NCI-H345 treated with DMSO at 0.1 percent for 48 hours (cell line): ENCODE measurements at regions not wholly inside any gene's neighbourhood (a gene's known extent, or its start where the extent isn't known, plus 50 kb on each side); places are given as distances from the start of the nearest gene placed in this dataset.
"Not testable (repeated sequence)": the region's sequence is repeated elsewhere in the genome, so short reads cannot be mapped to it uniquely, and the experiment has no call there.

Experiments used
- DNase-seq: peaks from one replicate; lab custom pipeline; 2025; ENCODE audit not compliant: unreplicated experiment; lab: John Stamatoyannopoulos, UW

DNA sequence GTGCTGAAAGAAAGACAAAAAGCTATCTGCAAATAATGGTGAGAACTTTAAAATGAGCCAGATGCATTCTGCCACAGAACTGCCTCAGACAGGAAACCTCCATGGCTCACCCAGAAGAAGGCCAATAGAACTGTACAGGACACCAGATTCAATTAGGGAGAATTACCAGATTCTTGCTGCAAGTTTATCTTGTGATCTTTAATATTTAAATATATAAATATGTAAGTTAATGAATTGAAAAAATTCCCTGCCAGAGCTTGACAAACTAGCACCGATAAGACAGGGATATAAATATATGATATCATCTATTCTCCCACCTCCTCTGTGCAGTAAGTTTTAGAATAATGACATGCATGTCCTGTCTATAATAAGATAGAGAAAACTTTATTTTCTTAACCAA is 252.8 kb downstream of the PLK2 start:
- DNase-seq, result no peak

DNA sequence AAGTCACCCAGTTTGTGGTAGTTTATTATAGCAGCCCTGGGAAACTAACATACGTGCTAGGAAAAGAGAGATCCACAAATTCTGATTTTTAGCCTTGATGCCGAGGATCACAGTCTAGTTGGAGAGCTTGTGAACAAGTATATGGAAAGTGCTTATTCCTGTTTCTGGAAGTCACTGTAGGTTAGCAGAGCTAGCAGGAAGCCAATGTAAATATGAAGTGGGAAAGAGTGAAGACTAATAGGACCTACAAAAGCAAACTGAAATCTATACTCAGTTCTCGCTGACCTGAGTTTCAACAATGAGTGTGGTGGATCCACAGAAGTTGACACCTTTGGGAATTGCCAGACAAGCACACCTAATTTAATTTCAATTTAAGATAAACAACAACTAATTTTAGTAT is 254.9 kb downstream of the PLK2 start:
- DNase-seq, result no peak

DNA sequence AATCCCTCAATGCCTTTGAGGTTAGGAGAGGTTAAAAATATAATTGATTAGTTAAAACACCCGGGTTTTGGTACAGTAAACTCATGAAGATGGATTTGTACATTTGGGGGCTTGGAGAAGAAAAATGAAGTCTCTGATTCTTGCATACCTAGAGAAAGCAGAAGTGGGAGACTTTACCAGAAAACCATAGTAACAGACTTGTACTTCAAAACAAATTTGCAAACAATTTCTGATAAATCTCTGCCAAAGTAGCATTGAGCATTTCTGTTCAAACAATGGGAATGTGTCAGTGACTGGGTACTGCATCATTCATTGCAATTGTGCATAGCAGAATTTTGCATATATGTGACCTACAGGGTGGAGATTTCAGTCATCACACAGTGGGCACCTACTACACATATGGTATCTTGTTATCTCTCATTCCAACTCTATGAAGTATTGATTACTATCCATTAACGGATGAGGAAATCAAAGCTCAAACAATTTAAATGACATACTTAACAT is 256.9 kb downstream of the PLK2 start:
- DNase-seq, result no peak

DNA sequence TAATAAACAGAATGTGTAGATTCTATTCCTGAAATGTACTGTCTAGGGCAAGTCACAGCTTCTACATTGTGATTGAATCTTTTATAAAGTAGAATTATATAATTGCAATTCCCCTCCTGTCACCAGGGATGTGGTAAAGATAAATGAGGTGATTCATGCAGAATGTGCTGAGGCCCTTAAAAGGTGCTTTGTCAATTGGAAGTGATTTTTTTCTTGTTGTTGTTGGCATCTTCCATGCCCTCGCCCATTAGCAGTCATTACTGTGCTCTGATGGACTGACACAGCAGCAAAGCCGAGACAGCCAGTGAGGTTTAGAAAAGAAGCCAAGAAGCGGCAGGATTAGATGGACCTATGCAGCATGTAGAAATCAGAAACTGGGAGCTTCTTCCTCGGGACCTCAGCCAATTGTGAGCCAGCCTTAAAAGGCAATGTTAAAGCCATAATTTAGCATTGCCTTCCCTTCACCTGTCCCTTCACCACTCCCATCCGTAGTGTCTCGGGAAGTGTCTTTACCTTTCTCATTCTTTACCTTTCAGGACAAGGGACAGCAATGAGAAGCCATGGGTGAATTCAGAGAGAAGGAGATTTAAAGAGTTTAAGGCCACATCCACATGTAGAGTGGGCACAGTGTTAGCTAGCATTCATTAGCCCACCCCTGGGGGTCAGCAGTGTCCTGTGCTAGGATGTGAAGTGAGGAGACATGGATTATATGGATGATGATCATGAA is 257.8 kb downstream of the PLK2 start:
- DNase-seq, result no peak

DNA sequence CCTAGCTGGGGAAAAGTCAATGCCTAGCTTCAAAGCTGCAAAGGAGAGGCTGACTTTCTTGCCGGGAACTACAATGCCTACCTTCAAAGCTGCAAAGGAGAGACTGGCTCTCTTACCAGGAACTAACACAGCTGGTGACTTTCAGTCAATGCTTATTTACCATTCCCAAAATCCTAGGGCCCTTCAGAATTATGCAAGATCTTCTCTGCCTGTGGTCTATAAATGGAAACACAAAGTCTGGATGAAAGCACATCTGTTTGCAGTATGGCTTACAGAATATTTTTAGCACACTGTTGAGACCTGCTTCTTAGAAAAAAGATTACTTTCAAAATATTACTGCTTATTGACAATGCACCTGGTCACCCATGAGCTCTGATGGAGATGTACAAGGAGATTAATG is 259.4 kb downstream of the PLK2 start:
- DNase-seq, result no peak

DNA sequence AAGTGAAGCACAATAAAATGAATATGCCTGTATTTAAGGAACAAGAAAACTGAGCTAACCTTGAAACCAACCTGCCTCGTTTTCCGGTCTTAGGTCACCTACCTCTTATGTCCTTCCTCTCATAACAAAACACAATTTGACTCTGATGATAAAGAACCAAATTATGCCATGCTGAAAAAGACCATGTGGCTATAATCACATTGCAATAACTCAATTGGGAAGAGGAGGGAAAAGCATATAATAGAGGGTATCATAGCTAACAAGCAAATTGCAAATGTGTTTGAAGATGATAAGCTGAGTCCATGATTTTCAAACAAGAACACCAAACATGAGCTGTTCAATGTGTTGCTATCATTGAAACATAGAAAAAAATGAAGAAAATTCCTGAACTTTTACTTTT is 260.8 kb downstream of the PLK2 start:
- no peak for DNase-seq

DNA sequence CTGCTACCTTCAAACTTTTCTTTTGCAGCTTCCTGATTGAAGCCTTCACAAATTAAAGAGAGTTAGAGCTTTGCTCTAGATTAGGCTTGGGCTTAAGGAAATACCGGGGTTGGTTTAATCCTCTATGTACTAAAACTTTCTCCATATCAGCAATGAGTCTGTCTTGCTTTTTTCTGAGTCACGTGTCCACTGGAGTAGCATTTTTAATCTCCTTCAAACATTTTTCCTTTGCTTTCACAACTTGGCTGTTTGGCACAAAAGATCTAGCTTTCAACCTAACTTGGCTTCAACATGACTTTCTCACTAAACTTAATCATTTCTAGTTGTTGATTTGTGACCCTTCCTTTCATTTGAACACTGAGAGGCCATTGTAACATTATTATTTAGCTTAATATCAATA is 261.6 kb downstream of the PLK2 start:
- no peak for DNase-seq

DNA sequence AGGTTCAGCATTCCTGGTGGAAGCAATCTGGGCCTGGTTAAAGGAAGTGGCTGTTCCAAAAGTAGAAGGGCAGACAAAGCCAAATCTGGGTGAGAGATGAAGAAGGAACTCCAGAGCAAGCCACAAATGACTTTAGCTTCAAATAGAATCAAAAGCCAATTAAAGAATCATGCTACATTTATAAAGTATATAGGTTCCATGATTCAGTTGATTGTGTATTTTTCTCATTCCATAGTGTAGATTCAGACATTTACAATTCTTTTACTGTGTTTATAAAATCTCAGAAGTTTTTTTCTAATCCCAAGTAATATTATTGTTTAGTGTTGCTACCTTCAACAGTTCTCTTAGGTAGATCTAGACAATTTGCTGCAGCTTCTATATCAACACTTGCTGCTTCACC is 262.0 kb downstream of the PLK2 start:
- DNase-seq, result no peak

DNA sequence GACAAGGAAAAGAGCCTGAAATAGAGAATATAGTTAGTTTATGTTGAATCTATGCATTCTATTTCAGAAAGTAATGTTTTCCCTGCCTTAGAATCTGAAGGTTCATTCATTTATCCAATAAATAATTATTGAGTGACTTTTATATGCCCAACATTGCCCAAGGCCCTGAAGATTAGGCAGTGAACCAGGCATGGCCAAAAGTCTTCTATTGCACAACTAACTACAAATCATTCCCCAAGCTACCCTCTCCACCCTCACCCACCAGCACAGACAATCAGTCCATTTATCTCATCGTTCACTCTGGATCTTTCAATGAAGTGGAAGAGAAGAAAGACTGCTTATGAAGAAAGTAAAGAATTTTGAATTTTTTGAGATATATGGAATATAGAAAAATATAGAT is 268.4 kb downstream of the PLK2 start:
- DNase-seq, result no peak

DNA sequence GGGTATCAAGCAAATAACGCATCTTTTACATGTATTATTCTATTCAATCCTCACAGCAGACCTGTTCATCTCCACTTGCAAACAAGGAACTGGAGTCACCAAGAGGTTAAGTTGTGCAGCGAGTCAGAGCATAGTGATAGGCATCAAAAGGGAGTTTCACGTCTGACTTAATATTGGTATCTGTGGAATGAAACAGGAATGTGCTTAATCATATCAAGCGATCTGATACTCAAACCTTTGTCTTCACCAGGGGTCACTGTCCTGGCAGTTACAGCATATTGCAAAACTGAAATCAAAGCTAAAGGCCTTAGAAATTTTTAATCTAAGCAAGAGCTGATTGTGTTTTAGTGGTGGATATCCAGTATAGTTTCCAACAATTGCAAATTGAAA is 271.6 kb downstream of the PLK2 start:
- DNase-seq, result no peak

DNA sequence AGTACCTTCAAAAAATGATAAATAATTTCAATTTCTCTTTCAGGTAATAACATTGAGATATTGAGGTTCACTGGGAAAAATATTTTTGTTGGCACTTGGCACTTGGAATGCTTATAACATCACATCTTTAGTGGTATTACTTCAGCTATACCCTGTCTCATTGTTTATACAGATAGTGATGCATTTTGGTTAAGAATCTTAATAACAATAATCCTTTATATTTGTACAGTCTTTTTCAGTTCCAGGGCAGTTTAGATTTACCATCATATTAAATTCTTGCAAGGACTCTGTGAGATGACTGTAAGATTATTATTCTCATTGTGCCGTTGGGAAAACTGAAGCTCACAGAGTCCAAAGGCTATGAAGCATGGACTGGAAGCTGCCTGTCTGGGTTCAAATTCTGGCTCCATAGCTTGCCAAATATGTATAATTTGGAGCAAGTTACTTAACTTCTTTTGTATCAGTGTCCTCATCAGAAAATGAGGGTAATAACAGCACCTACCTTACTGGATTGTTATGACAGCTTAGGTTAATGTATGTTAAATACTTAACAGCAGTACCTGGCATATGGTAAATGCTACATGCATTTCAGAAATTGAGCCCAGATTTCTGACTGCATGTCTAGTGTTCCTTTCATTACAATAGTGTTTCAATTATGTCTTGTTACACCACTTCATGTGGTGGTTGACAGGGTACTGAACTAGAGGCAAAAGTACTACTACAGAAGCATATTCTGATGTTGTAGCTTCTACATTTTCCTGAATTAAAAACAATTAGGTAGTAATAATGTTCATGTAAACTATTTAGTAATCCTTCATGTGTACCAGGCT is 272.2 kb downstream of the PLK2 start:
- no peak for DNase-seq

DNA sequence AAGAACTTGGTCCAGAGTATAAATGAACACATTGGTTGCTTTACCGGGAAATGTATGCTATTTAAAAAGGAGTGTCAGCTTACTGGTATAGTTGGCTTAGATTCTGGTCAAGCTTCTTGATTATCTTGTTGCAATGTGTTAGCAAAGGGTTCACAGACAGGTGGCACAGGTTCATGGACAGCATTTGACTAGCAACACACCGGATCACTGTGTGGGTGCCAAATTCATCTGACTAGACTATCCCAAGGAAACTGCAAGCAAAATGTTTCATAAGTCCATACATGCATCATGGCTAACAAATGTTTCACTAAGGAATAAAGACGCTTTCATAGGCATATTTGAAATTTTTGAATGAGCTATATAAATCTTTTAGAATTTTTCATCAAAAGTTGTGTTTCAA is 274.1 kb downstream of the PLK2 start:
- DNase-seq, result no peak

DNA sequence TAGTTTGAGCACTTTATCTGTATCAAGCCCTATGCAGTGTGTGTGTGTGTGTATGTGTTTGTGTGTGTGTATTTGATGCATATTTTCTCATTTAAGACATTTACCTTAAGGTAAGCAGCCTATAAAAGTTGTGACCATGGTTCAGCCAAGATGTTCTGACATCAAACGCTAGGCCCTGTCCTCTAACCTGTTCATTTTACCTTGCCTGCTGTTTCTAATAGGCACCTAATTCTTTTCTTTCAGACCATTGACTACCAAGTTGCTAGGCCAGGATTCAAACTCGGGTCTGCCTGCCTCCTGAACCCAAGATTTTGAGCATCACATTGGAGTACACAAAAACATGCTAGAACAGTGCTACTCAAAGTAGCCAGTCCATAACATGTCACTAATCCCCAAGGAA is 274.5 kb downstream of the PLK2 start:
- DNase-seq, result no peak

DNA sequence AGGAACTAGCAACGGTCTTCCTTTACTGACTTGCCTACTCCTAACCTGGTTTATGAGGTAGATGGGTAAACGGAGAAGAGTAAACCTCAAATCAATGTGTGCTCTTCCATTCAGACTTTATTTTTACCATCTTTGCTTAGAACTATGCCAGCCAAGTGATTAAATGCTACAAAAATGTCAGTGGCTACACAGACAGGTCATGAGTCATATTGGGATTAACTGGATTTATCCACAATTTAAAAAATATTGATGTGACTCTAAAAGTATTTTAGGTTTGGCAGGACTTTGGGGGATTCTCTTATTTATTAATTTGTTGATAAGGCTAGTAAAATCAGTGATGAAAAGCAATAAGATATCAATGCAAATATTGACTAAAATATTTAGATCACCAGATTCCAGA is 275.0 kb downstream of the PLK2 start:
- no peak for DNase-seq

DNA sequence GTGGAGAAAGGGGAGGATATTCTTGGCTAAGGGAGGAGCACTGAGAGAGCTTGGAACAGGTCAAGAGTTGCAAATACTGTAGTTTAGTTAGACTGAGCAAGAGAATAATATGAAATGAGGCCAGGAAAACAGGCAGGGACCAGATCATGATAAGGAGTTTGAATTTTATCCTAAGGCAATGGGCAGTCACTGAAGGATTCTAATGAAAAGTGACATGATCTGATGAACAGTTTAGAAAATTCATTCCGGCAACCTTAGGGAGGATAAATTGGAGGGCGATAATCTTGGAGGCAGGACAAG is 276.1 kb downstream of the PLK2 start:
- DNase-seq, result no peak

DNA sequence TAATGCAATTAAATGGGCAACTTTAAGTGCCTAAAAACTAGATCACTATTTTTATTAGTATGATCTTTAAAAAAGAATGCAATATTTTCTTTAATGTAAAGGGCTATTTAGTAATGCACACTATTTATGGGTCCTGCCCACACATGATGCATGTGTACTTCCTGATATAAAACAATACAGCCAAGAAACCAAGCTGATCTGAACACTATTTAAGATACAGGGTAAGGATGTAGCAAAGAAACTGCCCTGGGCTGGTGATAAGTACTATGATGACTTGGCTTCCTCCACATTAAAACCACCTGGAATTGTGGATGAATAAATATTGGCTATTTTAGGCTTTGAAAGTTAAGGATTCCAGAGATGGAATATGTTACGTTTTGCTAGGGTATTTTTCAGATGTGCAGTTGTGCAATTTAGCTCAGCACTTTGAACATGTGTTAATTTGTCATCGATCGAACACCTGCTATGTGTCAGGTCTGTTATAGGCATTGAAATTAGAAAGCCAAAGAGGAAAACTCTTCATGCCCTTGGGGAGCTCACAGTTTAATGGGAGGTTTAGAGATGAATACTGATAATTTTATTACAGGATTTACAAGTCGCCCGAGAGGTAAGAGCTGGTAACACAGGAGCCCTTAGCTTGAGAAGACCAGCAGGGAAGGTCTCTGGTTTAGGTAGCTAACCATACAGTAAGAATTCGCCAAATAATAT is 276.7 kb downstream of the PLK2 start:
- DNase-seq, result no peak

DNA sequence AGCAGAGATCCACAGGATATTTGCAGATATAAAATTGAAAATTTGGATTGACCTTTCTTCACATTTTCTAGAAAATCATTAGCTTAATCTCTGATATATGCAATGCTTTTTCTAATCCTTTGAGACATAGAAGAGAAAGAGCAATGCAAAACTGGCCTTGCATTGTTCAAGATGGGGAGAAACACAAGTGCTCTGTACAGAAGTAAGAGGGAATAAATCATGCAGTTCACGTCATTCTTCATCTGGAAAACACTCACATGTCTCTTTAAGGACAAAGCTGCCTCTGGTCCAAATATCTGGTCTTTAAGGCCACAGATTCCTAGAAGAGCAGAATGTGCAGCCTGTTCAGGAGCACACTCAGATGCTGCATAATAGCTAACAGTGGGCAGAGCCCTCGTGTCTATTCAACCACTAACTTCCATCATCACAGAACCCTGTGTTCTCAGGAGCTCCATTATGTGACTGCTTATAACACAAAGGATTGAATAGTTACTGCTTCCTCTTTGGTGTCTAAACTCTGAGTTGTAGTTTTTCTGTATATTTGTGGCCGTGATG is 277.5 kb downstream of the PLK2 start:
- no peak for DNase-seq

DNA sequence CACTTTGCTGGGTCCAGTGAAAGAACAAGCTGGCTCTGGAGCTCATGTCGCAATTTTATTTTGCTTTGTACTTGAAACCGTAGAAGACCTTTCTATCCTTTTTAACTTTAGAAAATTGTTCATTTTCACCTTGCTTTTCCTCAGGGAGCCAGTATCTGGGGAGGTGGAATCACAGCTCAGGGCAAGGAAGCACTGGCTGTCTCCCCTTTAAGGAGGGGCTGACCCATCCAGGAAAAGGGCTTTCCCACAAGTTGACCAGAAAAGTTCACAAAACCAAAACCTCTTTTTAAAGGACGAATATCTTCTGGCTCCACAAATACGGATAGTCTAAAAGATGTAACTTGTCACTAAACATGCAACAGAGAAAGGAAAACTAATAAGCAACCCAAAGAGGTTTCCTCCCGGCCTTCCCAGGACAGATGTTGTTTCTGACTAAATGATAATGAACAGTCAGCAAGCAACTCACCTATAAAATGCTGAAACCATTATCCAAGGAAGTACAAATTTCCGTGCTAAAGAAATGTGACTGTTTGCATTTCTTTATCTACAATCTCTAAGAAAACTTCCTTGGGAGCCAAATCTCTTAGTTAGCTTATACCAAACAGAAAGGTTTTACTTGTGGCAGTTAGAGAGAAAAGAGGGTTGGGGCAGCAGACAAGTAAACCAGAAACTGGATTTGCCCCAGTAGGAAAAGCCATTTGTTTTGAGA is 278.2 kb downstream of the PLK2 start:
- no peak for DNase-seq

DNA sequence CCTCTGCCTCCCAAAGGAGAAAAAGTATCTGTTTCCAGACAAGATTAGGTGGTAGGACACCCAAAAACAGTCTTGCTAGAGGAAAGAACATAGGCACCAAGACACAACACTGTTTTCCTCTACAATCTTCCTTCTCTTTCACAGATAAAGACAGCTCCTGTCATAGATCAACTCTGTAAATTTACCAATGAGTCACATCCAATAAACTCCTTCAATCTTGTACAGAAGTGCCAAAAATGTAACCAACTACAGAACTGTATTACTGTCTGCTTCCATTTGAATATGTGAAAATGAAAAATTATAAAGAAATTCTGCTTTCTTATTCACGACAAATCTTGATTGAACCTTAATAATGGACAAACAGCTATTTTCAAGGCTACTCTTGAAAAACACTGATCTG is 286.9 kb downstream of the PLK2 start:
- no peak for DNase-seq

DNA sequence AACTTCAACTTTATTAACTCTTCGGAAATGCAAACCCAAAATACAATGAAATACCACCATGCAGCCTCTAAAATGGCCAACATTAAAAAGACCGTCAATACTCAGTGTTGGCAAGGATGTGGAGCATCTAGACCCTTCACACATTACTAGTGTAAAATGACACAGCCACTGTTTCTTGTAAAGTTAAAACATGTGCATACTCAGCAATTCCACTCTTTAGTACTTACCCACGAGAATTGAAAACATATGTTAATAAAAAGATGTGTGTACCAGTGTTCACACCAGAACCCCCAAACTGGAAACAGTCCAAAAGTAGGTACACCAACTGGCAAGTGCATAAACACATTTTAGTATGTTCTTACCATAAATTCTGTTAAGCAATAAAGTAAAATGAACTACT is 294.7 kb downstream of the PLK2 start:
- DNase-seq, result no peak

DNA sequence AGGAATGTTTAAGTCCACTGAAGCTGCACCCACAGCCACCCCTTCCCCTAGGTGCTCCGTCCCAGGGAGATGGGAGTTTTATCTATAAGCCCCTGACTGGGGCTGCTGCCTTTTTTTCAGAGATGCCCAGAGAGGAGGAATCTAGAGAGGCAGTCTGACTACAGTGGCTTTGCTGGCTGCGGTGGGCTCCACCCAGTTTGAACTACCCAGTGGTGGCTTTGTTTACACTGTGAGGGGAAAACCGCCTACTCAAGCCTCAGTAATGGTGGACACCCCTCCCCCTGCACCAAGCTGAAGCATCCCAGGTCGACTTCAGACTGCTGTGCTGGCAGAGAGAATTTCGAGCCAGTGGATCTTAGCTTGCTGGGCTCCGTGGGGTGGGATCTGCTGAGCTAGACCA is 298.0 kb downstream of the PLK2 start:
- DNase-seq, result not testable (repeated sequence)
